Breast epithelium (tissue), 3 donors: ENCODE measurements at regions not wholly inside any gene's neighbourhood (a gene's known extent, or its start where the extent isn't known, plus 50 kb on each side); places are given as distances from the start of the nearest gene placed in this dataset.

Experiments
- CTCF ChIP-seq, 3 donors: fragments of 450-650 bp; IDR thresholded peaks; one replicate each; pipeline ENCODE4 v1.5.1; 2016 to 2017; ENCODE audit warnings: antibody characterized with exemption in 3 of 3, mild to moderate bottlenecking in 3 of 3, moderate library complexity in 3 of 3
- POLR2A ChIP-seq: fragments of 450-650 bp; IDR thresholded peaks from one replicate; pipeline ENCODE4 v1.6.1; 2016; ENCODE audit warnings: antibody characterized with exemption, mild to moderate bottlenecking, moderate library complexity

- no peak for TF ChIP-seq POLR2A
- no peak for TF ChIP-seq CTCF (IDR thresholded peaks at IDR 0.05)
Measured at GRCh38 chr5:68950125-68950524, 143.7 kb upstream of the SLC30A5 start.
